Ovary (tissue), 7 donors: ENCODE measurements at regions not wholly inside any gene's neighbourhood (a gene's known extent, or its start where the extent isn't known, plus 50 kb on each side); places are given as distances from the start of the nearest gene placed in this dataset.

Source experiments
- DNase-seq, 5 donors: peaks; one replicate each; pipeline ENCODE4 v3.0.0-alpha.2; 2019 to 2020
- H3K27ac ChIP-seq, 2 donors: fragments of 200-600 bp; one replicate each; pipeline versions ENCODE4 v1.5.1 to v1.8.0; 2019 to 2022
- H3K27me3 ChIP-seq: fragments of 200-600 bp; one replicate; pipeline ENCODE4 v1.8.0; 2022
- H3K36me3 ChIP-seq: fragments of 200-600 bp; sonication (generic); one replicate; pipeline ENCODE4 v1.5.1; 2019
- H3K4me1 ChIP-seq: one replicate; pipeline ENCODE4 v1.8.1; 2013; ENCODE audit warnings: mild to moderate bottlenecking, moderate library complexity; ENCODE audit not compliant: insufficient read depth
- H3K4me3 ChIP-seq: fragments of 200-600 bp; sonication (generic); one replicate; pipeline ENCODE4 v1.5.1; 2017
- H3K9me3 ChIP-seq, 2 donors: fragments of 200-600 bp in 1 of 2; sonication (generic) in 1 of 2; one replicate each; pipeline versions ENCODE4 v1.5.1 to v1.8.1; 2013 to 2019; ENCODE audit warnings: mild to moderate bottlenecking in 1 of 2, moderate library complexity in 1 of 2
- EP300 ChIP-seq: sonication (generic); formaldehyde crosslinking; IDR thresholded peaks from one replicate; pipeline ENCODE4 v1.6.1; 2017; ENCODE audit warnings: antibody characterized with exemption
- POLR2A ChIP-seq: fragments of 450-650 bp; IDR thresholded peaks from one replicate; pipeline ENCODE4 v1.6.1; 2017; ENCODE audit warnings: antibody characterized with exemption, mild to moderate bottlenecking, moderate library complexity
- WGBS, 3 donors: extraction: QIAGEN DNeasy Blood & Tissue Kit in 1 of 3; methylation state at CpG; one replicate each; pipeline versions ENCODE4 v1.1.5 to v1.1.7; 2013 to 2017; 5-methylcytosine and 5-hydroxymethylcytosine counted together
- intact Hi-C, 4 donors: fragments of 100-400 bp; cut with DNase I; formaldehyde crosslinking; loops; one replicate each; pipeline versions ENCODE4 v1.11.0 to v1.15.1; 2022 to 2023
- TF ChIP-seq, protein P1 (sequence below), 3 donors: fragments of 450-650 bp in 2 of 3; fragments of 200-600 bp in 1 of 3; IDR thresholded peaks; one replicate each; pipeline versions ENCODE4 v1.5.1 to v1.8.0; 2016 to 2022; ENCODE audit warnings: antibody characterized with exemption in 3 of 3, mild to moderate bottlenecking in 1 of 3
- donor health status: DM: no; HTN: no; CAD: no; lungs with moderate emphysema.
- donor health status: DM: no; HTN: no; CAD: no.
- donor health status: Bipolar disorder and iron deficiency.
- donor health status: DM: no; HTN: no; CAD: no.
- donor health status: DM: yes; HTN: yes; CAD: no.

DNA sequence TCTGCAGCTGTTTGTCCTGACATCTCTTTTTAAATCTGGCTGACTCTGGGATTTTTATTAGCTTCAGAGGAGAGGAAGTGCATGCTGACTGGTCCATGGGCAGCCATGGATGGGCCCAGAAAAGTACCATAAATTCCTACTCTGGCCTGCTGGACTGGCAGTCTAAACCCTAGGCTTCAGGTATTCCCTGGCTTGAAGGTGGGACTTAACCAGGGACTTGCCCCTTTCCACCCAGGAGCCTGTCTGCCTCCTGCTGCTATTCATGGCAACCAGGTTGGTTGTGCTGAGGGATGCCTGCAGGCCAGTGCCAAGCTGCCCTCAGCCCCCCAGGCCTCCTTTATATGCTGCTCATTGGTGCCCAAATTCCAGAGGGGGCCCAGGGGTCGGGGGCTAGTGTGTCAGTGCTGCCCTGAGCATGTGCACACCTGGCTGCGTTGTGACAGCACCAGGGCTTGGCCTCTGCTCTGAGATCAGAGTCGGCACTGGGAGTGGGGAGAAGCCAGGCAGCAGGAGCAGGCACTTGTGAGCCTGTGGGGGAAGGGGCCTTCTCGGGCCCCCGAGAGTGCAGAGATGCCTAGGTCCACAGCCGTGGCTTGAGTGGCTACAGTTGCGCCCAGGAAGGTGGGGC, 195.7 kb upstream of the TFPI start:
- no peak overlapping the region for H3K4me3 ChIP-seq
- TF ChIP-seq, protein P1, sequence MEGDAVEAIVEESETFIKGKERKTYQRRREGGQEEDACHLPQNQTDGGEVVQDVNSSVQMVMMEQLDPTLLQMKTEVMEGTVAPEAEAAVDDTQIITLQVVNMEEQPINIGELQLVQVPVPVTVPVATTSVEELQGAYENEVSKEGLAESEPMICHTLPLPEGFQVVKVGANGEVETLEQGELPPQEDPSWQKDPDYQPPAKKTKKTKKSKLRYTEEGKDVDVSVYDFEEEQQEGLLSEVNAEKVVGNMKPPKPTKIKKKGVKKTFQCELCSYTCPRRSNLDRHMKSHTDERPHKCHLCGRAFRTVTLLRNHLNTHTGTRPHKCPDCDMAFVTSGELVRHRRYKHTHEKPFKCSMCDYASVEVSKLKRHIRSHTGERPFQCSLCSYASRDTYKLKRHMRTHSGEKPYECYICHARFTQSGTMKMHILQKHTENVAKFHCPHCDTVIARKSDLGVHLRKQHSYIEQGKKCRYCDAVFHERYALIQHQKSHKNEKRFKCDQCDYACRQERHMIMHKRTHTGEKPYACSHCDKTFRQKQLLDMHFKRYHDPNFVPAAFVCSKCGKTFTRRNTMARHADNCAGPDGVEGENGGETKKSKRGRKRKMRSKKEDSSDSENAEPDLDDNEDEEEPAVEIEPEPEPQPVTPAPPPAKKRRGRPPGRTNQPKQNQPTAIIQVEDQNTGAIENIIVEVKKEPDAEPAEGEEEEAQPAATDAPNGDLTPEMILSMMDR (IDR thresholded peaks at IDR 0.05), result no peak
- TF ChIP-seq EP300 (no peak), POLR2A (no peak)
- no peaks in the 10 kb centered on the region for H3K4me1 ChIP-seq
- WGBS, 3 donors, result 89 to 95% (median 92%) methylated on average over 7 of the region's 7 CpGs
- intact Hi-C loops, result no loop called here
- no peak for DNase-seq
- no peak overlapping the region for H3K27ac ChIP-seq
- H3K27me3 ChIP-seq, result no peaks in the 10 kb centered on the region
- H3K9me3 ChIP-seq, result no peaks in the 10 kb centered on the region
- no peaks in the 10 kb centered on the region for H3K36me3 ChIP-seq

DNA sequence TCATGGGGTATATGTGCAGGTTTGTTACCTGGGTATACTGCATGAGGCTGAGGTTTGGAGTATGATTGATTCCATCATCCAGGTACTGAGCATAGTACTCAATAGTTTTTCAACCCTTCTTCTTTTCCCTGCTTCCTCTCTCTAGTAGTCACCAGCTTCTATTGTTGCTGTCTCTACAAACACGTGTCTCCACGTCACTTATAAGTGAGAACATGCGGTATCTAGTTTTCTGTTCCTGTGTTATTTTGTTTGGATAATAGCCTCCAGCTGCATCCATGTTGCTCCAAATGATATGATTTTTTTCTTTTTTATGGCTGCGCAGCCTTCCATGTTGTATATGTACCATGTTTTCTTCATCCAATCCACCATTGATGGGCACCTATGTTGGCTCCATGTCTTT, 214.8 kb upstream of the TFPI start:
- Histone ChIP-seq H3K9me3 (no peaks in the 10 kb centered on the region), H3K4me3 (no peak overlapping the region), H3K27ac (no peak overlapping the region), H3K27me3 (no peaks in the 10 kb centered on the region), H3K36me3 (no peaks in the 10 kb centered on the region), H3K4me1 (no peaks in the 10 kb centered on the region)
- DNase-seq, result no peak
- WGBS, 3 donors, result 94 to 96% (median 95%) methylated on average over 4 of the region's 4 CpGs
- intact Hi-C loops, result no loop called here
- TF ChIP-seq, protein P1 (IDR thresholded peaks at IDR 0.05), result no peak
- TF ChIP-seq POLR2A (no peak), EP300 (no peak)

DNA sequence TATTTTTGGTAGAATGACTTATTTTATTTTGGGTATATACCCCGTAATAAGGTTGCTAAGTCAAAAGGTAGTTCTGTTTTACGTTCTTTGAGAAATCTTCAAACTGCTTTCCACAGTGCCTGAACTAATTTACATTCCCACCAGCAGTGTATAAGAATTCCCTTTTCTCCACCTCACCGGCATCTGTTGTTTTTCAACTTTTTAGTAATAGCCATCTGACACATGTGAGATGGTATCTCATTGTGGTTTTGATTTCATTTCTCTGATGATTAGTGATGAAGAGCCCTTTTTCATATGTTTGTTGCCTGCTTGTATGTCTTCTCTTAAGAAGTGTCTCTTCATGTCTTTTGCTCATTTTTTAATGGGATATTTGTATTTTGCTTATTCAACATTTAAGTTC, 215.2 kb upstream of the TFPI start:
- DNase-seq, result no peak
- Histone ChIP-seq H3K27me3 (no peaks in the 10 kb centered on the region), H3K4me3 (no peak overlapping the region), H3K4me1 (no peaks in the 10 kb centered on the region), H3K27ac (no peak overlapping the region), H3K9me3 (no peaks in the 10 kb centered on the region), H3K36me3 (no peaks in the 10 kb centered on the region)
- intact Hi-C loops, result no loop called here
- 88 to 96% (median 94%) methylated on average over 3 of the region's 3 CpGs for WGBS, 3 donors
- TF ChIP-seq, protein P1 (IDR thresholded peaks at IDR 0.05), result no peak
- no peak for TF ChIP-seq POLR2A
- no peak for TF ChIP-seq EP300

DNA sequence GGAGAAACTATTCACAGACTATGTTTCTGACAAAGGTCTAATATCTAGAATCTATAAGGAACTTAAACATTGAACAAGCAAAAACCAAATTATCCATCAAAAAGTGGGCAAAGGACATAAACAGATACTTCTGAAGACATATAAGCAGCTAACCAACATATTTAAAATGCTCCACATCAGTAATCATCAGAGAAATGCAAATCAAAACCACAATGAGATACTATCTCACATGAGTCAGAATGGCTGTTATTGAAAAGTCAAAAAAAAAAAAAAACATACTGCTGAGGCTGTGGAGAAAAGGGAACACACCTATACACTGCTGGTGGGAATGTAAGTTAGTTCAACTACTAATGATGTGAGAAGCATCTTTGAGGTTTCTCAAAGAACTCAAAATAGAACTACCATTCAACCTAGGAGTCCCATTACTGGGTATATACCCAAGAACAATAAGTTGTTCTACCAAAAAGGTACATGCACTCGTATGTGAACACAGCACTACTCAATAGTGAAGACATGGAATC, 220.4 kb upstream of the TFPI start:
- no peaks in the 10 kb centered on the region for H3K27me3 ChIP-seq
- no peaks in the 10 kb centered on the region for H3K4me1 ChIP-seq
- H3K27ac ChIP-seq, result no peak overlapping the region
- no peak overlapping the region for H3K4me3 ChIP-seq
- no peaks in the 10 kb centered on the region for H3K36me3 ChIP-seq
- TF ChIP-seq POLR2A (no peak), EP300 (no peak)
- TF ChIP-seq, protein P1 (IDR thresholded peaks at IDR 0.05), result no peak
- H3K9me3 ChIP-seq, result no peaks in the 10 kb centered on the region
- WGBS, 3 donors, result 89 to 100% (median 94%) methylated on average over 1 of the region's 1 CpG
- intact Hi-C loops, result no loop called here
- DNase-seq, result no peak
